HG02852 (cell line): ENCODE measurements at regions not wholly inside any gene's neighbourhood (a gene's known extent, or its start where the extent isn't known, plus 50 kb on each side); places are given as distances from the start of the nearest gene placed in this dataset.

Experiments
- ATAC-seq: cut with Tn5 transposase; IDR thresholded peaks from one replicate; pipeline ENCODE4 v1.9.1; 2021; ENCODE audit warnings: mild to moderate bottlenecking, moderate library complexity; ENCODE audit not compliant: unreplicated experiment

DNA sequence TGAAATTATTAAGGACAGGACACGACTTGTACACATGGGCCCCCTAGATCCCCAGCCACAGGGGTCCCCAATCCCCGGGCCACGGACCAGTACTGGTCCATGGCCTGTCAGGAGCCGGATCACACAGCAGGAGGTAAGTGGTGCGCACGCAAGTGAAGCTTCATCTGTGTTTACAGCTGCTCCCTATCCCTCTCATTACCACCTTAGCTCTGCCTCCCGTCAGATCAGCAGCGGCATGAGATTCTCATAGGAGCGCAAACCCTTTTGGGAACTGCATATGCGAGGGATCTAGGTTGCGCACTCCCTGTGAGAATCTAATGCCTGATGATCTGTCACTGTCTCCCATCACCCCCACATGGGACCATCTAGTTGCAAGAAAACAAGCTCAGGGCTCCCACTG lies 137.8 kb upstream of the ZFHX3 start:
- ATAC-seq = no peak

DNA sequence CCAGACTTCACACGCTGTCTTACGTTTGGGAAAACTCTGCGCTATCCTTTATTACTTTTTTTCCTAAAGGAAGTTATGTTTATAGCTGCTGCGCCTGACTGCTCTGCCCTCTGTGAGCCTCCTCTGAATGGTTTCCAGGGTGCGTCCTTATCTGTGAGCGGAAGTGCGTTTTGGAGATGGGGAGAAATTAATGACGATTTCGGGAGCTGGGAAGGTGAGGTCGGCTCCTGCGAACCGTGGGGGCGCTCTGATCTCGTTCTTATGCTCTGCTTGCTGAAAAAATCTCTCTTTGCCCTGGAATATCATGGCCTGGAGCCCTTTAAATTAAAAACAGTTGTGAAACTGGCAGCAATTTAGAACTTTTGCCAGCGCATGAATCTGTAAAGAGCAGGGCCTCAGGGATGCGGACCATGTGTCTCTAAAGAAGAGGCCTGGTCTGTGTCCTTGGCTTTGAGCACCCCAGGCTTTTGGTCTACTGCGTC lies 135.7 kb upstream of the ZFHX3 start:
- no peak for ATAC-seq

DNA sequence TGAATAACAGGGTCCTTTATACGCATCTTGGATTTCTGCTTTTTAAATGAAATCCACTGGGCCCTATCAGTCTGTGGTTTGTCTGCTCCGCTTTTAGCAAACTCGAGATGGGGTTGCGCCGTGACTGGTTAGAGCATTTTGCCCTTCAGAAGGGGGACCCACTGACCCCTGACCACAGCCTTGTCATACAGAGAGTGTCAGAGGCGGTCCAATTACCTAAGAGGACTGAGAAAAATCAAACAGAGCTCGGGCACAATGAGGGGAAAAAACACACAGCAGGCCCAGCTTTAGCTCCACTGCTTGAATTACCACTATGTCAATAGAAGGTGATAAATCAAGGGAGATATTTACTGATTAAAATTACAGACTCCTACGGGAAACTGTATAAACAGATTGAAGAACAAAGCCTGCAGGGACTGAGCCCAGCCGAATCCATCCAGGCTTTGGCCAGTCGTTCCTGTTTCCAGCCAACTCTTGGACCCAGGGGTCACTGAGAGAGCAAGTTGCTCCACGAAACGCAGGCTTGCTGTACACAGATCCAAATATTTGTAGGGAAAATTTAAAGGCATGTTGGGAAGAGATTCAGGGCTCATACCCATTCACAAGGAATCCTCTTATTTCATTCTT lies 131.9 kb upstream of the ZFHX3 start:
- ATAC-seq = no peak

DNA sequence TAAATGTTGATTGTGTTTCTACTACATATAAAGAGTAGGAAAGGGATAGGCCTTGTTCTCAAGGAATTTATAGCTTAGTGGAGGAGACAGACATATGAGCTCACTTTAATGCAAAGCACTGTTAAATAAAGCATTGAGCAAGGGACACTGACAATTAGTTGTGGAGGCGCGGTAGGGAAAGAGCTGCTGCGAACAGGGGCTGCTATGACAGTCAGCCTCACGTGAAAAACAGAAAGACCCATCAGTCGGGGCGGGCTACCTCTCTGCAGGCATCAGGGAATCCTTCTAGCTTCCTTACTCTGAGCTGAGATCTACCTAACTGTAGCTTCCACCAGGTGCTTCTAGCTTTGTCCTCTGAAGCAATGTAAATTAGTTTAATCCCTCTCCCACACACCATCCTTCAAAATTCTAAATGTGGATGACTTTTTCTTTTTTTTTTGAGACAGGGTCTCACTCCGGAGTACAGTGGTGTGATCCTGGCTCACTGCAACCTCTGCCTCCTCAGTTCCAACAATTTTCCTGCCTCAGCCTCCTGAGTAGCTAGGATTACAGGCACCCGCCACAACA lies 129.9 kb upstream of the ZFHX3 start:
- no peak for ATAC-seq

DNA sequence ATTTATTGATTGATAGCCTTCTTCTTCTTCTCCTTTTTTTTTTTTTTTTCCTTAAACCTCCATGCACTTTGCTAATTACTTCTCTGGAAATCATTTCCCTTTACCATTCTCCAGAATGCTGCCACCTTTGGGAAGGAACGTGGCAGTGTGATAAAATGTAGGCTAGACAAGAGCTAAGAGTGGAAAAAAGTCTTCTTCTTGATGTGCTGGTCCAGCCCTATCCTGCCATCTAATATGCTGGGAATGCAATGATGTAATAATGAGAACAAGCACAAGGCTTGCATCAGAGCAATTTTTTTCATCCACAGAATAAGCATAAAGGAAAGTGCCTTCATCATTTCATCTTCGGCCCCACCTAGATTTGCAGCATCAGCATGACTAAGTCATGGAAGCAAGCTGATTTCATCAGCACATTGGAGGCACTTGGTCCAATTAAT lies 128.7 kb upstream of the ZFHX3 start:
- no peak for ATAC-seq

DNA sequence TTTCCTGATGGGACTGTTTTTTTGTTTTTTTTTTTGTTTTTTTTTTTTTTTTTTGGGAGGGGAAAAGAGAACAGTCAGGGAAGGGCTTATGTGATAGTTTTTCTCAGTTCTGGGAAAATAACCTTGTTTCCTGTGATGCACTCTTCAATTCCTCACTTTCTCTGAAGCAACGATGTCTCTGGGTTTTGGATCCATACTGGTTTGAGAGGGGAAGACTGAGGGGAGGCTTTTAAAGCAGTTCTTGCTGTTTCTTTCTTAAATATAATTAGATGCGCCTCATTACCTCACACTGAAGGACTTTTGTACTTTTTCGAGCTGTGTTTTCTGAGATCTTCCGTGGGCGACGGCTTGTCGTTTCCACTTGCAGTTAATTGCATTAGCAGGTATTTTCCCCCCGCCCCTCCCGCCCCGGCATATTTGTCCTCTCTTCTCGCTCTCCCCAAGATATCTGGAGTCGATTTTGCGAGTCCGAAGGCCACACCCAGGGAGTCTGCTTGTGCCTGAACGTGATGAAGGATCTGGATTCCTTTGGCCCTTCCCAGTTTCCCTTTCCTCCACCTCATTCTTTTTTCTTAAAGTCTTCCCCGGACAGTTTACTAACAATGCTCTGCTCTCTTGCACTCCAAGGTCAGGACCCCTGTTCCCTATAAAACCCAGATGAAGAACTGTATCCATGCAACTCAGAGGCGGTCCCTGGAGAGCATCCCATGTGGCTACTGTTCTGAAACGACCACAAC lies 125.2 kb upstream of the ZFHX3 start:
- ATAC-seq = no peak

DNA sequence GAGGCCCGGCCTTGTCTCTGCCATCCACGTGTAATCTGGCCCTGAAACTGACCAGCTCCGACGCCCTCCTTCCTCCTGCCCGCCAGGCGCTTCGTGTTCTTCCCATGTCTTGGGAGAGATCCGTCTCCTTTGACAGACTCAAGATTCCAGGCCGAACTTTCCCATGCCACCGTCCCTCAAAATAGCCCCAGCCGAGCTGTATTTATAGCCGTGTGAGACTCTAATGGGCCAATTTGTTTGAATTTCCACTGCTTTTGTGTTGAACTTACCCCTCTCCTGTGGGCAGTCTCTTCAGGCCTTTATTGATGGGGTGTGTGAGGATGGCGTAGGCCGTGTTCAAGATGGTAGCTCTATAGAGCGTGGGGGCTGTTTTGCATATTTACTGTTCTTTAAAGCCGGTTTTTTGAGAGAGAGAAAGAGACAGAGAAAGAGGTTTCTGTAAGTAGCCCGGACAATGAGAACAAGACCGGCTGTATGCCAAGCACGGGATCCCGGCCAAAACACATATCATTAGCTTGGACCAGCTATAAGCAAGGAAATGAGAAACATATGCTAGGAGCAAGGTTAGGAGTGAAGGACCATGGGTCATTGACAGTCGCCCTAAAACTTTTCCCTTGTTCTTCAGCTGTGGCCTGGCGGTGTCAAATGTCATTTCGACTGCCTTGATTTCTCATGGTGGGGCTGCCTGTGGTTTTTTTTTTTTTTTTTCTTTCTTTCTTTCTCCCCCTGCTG lies 124.5 kb upstream of the ZFHX3 start:
- no peak for ATAC-seq

DNA sequence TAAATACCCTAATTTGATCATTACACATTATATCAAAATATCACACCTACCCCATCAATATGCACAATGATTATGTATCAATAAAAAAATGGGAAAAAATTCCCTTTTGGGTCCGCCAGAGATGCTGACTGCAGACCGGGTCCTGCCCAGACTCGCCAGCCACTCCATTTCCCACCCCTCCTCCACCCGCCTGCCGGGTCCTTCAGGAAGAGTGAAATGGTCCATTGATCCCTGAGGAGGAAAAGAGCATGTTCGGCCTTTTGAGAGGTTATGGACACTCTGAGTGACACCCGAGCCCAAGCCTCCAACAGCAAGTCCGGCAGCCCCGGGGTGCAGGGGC lies 123.9 kb upstream of the ZFHX3 start:
- no peak for ATAC-seq

DNA sequence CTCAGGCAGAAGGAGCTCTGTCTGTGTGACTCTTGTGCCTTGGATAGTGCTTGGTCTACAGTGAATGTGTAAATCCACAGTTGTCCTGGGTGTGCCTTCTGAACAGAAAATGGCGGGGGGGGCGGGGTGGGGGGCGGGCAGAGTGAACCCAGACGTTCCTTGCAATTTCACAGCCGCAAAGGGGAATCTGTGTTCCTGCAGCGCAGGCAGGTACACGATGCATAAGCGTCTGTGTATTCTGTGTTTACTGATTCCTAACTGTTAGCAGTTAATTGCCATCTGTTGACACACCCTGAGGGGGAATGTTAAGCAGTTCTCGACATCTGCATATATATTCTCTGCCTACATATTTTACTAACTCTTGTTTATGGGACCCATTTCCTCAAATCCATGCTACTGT lies 123.5 kb upstream of the ZFHX3 start:
- no peak for ATAC-seq

DNA sequence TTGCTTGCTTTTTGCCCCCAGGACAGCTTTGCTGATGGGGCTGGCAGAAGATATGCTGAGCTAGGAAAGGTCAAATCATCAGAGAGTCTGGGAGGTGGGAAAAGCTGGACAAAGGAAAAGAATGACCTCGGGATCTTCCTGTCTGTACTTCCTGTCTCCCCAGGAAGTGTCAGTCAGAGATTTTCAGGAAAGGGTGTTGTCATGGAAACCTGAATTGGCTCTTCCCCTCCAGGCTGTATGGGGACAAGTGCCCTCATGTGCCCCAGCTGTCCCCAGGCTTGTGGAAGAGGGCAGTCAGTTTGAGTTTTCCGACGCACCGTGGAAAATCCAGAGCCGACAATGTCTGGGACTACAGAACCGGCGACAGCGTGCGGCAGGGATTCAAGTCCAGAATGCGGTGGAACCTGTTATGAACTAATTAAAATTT lies 122.7 kb upstream of the ZFHX3 start:
- ATAC-seq = no peak

DNA sequence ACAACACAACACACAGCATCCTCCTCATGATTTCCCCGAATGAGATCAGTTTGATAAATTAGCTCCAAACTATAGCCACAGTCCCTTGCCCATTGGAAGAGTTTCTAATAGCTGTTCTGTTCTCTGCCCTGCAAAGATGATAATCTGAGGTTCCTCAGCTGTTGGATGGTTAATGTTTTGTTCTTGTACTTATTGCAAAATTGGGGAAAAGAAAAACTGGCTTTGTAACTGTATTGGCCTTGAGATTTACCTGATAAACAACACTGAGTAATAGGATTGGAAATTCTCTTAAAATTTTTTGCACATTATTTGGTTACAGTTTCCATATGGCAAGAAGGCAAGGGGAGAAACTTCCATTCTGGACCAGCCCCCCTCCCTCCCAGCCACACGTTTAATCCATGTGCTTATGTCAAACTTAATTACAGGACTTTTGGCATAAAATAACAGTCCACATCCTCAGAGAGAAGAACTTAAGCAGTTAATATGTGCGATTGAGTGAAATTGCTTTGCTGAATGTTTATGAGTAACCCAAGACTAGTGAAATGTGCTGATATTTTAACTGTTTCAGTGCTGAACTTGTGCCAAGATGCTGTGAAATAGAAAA lies 119.1 kb upstream of the ZFHX3 start:
- no peak for ATAC-seq

DNA sequence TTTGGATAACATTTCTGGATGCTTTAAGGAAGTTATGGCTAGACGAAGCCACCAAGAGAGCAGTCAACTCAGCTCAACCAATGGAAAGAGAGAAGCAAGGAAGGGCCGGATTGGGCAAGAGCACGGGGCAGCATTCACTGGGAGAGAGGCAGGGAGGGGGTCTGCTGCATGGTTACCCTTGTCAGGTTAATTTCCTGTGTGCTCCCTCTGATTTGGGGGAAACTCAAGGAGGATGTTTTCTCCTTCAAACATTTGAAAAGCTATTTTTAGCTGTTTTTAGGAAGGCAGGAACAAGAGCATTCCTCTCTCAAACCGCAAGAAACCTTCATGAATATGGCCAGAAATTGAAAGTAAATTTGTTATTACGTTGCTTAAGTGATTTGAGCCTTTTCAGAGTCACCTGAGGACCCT lies 118.5 kb upstream of the ZFHX3 start:
- ATAC-seq = no peak

DNA sequence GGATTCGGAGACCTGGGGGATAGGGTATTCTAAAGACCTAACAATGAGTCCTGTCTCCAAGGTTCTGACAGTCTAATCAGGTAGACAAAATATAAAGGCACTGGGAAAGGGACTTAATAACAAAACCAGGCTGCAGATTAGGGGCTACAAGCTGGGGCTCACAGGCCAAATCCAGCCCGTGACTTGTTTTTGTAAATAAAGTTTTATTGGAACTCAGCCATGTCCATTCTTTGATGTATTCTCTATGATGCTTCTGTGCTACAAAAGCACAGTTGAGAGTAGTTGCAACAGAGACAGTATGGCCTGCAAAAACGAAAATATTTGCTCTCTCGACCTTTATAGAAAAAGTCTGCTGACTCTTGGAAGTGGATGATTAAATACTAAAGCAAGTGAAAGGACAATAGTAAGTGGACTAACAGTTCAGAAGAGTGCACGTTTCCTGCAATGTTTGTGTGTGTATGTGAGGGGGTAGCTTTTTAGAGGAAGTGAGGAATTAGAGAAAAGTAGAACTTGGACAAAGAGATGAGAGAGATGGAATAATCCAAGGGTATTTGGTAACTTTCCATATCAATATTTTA lies 115.4 kb upstream of the ZFHX3 start:
- no peak for ATAC-seq

DNA sequence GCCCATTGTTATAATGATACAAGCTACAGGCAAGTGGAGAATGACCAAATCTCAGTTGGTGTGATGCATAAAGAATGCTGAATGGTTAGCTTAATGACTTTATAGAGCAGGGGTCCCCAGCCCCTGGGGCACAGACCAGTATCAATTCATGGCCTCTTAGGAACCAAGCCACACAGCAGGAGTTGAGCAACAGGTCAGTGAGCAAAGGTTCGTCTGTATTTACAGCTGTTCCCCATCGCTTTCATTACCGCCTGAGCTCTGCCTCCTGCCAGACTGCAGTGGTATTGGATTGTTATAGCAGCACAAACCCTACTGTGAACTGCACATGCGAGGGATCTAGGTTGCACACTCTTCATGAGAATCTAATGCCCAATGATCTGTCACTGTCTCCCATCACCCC lies 114.0 kb upstream of the ZFHX3 start:
- no peak for ATAC-seq

DNA sequence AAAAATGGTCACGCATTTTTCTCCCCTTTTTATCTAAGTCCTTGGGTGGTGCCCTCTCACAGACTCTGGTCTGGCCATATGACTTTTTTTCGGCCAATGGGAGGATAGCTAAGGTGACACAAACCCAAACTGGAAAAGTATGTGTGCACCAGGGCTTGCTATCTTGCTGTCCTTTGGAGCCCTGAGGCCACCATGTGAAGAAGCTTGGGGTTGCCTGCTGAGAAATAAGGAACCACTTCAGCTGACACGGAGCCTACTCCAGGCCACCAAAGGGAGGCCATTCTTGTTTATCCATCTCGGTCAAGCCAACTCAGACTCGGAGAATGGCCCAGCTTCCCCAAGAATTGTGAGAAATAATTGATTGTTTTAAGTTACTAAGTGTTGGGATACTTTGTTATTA lies 111.4 kb upstream of the ZFHX3 start:
- ATAC-seq = no peak

DNA sequence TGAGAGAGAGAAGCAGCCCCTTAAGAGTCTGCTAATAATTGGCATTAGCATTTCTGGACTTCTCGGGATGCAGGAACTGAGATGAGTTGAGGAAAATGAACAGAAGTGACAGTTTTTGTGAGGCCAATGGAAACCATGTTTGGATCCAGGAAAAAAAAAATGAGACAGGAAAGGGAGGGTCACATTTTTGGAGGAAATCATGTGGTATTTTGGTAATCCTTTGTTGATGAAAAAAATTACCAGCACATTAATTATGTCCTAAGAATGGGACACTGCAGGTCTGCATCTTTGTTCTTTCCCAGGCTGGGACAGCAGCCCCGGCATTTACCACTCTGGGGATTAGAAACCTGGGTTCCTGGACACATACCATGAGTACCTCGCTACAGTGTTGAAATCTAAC lies 109.9 kb upstream of the ZFHX3 start:
- no peak for ATAC-seq

DNA sequence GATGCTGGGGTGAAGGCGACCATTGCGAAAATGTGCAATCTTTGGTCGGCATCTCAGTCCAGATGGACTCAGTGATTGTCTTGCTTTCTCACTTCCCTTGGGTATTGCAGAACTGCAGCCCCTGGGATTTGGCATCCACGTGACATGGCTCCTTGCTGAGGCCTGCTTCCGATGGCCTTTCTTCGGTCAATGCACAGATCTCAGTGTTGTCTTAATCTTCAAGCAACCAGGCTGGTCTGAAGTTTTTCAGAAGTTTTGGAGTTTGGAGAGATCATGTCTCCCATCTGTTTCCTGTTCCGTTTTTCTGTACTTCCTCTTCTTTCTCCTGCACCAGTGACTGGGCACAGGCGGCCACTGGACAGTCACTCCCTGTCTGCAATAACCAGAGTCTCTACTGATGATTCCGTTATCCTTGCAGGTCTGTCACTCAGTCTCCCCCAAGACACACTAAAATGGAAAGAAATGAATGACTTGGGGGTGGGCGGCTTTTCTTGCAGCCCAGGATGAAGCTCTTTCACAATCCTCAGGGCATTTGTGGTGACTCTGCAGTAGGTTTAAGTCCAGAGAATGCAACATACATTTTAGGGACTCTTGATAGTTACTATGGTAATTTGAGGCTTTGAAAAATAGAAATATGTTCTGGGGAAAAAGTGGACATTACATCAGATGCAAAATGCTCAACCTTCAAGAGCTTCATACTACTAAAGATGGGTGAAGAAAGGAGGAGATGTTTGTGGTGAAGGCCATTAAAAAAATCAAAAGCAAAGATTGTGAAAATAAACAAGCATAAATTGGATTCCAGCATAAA lies 106.3 kb upstream of the ZFHX3 start:
- no peak for ATAC-seq

DNA sequence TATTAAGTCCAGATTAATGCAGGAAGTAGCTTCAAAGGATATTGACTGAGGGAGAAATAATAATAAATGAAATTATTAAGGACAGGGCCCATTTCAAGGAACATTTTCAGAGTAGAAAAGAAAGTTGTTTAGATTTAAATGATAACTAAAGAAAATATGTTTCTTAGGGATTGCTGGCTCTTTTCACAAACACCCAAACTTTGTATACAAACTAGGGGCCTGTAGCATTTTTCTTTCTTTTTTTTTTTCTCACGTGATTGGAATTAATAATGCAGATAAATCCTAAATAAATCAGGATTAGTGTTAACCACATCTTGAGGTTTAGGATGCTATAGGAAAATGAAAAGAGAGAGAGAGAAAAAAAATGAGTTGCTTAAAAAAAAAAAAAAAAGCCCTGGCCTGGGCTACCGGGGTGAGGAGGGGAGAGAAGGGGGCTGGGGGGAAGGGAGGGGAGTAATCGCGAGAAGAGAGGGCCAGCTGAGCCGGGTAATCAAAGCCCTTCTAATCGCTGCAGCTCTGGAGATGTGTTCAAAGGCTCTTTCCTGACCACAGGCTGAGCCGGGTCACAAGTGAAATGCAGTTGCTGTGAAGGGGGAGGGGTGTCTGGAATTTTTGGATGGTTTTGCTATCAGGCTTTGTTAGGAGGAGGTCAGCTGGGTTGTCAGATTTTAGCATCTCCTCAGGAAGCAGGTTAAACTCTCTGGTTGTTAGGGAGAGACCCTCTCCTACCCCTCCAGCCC lies 104.6 kb upstream of the ZFHX3 start:
- ATAC-seq = no peak

DNA sequence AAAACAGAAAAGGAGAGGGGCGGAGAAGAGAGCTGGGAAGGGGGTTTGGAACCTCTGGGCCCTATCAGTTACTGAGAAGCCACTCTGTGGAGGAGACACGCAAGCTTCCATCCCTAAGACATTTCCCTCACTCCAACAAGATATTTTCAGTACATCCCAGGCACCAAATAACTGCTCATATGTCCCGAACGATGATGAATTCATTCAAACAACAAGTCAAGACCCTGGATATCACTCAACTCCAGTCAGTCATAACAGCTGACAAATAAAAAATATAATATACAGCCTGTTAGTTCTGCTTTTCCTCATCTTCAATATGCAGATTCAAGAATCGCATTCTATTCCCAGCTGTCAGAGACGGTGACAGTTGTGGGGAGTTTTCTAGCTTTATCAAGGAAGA lies 104.0 kb upstream of the ZFHX3 start:
- ATAC-seq = no peak
